ENCODE measurements at regions not wholly inside any gene's neighbourhood (a gene's known extent, or its start where the extent isn't known, plus 50 kb on each side); places are given as distances from the start of the nearest gene placed in this dataset.

DNA sequence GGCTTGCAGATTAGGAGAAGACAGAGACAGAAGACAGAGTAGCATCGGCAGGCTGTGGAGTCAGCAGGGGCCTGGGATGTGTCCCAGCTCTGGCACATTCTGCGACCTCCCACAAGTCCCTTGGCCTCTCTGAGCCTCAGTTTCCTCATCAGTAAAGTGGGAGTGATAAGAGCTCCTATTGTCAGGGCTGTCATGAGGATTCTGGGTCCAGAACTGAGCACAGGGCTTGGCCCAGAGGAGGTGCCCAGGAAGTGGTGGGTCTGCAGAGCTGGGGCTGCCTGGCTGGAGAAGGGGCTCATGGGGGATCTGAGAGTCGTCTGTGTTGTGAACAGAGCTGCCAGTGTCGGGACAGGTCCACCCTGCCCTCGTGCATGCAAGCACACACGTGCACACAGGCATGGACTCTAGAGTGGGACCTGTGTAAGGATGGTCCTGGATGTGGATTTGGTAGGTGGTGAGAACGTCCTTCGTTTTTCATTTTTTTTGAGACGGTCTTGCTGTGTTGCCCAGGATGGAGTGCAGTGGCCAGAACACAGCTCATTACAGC, 262.9 kb downstream of the PTPRU start:
- DNase-seq = no peak

DNA sequence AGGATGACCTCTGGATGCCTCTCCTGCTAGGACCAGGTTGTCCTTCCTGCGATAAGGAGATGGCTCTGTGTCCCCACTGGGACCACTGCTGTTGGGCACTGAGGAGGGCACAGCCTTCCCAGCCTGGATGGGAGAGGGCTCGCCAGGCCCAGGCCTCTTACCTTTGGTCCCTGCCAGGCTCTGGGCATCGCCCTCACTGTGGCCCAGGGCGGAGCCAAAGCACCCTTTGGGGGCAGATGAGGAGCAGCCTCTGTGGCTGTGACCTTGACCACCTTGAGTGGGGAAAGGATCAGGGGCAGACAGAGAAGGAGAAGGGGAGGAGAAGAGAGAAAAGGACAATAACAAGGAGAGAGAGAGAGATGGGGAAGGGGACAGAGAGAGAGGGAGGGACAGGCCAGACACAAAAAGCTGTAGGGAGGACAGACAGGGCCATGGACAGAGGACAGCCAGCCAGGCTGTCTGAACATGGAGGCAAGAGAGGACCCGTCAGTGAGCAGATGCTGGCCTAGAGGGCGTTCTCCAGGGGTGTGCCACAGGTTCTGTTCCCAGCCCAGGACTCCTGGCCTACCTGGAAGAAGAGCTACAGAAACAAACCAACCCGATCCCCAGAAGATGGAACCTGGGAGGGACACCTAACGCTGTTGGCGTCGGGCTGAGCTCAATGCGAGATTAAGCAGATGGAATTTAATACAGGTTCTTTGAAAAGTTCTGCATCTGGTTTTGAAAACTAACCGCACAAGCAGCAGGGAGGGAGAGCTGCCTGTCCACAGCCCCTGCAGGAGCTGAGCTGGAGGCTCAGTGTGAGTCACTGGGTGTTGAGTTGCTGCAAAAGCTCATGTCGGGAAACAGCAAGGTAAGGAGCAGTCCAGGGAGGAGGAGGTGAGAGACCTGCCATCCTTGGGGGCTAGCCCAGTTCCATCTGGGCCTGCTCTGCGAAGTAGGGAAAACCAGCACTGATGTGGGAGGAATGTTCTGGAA, 262.1 kb downstream of the PTPRU start:
- no peak for DNase-seq

DNA sequence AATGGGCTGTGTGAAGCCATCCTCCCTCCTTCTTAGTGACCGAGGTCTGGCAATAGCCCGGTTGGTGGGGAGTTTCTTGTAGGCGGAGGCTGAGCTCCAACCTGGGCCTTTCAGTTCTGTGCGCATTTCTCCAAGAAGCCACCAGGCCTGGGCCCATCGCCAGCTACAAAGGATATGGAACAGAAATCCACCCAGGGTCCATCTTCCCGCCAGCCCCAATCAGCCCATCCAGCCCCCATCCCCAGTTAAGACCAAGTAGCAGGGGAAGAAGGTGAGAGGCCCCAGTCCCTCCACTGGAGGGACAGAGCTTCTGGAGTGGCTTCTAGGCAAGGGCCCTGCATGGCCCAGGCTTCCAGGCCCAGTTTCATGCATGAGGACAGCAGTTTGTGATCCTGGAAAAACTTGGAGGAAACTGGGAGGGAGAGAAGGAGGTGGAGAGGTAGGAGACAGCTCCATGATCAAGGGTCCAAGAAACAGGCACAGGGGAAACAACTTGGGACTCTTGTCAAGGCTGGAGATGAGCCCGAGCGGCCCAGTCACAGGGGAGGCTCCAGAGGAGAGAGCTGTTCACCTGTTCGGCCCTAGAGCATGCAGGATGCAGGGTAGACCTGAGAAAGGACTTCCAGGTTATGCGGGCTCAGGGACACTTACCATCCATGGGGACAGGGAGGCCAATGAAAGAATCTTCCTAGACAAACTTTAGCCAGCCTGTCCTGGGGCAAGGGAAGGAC, 261.2 kb downstream of the PTPRU start:
- no peak for DNase-seq

DNA sequence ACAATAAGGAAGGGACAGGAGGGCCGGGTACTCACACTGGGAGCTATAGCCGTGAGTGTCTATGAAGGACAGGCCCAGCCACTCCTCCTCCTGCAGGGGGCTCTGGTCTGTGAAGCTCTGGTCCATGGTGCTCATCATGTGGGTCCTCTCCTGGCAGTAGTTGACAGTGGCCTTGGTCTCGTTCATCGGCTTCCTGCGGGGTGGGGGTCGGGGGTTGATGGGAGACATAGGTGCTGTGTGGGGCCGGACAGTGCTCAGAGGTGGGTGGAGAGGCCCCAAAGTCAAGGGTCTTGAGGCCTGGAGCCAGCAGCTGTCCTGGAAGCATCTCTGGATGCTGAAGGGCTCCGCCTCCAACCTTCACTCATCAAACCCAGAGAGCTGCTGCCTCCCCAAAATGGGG, 260.4 kb downstream of the PTPRU start:
- DNase-seq = no peak

DNA sequence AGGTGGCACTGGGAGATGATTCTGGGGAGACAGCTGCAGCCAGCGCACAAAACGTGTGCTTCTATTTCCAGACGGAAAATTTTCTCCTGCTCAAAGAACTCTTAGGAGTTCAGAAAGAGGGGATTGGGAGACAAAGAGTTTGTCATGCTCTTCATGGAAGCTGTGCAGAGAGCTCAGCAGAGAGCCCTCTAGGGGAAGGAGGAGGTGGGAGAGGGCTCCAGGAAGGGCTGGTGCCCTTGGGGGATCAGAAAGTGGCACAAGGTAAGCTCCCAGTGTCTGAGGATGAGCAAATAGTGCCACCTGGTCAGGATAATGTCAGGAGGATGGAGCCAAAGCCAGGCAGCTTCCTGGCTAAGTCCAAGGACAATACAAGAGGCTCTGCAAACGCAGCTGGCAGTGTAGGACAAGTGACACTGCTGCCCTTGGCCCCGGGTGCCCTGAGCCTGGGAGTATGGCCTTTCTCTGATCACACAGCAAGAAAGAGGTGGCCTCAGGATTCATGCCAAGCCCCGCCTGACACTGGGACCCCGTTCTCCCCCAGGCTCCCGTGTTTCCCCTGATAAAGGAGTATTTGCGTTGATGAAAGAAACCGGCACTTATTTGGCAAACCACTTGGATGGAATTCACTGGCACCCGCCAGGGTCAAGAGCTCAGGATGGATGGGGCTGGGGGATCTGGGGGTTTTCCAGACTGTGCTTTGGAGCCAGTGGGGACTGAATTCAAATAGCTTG, 254.0 kb downstream of the PTPRU start:
- no peak for DNase-seq

DNA sequence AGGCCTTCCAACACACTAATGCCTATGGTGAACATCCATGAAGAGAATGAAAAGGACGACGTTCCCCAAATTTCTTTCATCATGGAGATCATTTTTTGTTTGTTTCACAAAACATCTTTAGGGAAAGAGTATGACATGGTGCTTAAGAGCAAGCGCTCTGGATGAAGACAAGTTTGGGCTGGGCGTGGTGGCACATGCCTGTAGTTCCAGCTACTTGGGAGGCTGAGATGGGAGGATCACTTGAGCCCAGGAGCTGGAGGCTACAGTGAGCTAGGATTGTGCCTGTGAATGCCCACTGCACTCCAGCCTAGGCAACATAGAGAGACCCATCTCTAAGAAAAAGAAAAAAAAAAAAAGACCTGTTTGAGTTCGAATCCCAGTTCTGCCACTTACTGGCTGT, 253.1 kb downstream of the PTPRU start:
- DNase-seq = no peak

DNA sequence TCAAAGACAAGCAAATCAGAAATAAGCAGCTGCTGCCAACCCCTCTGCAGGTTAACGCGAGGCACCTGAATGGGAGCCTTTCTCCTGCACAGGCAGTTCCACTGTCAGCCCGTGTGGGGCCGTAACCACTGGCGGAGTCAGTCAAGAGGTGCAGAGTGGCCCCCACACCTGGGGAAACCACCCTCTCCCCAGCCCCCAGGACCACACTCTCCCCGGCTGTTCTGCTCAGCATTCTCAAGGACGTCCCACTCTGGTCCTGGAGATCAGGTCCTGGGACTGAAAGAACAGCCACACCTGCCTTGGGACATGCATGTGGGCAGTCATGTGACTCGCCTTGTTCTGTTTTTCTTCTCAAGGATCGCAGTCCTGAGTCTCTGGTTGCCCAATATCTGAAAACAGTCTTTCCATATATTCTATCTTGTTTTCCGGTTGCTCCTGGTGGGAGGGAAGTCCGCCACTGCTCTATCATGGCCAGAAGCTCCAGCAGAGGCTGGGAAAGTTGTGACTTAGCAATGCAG, 252.5 kb downstream of the PTPRU start:
- no peak for DNase-seq

DNA sequence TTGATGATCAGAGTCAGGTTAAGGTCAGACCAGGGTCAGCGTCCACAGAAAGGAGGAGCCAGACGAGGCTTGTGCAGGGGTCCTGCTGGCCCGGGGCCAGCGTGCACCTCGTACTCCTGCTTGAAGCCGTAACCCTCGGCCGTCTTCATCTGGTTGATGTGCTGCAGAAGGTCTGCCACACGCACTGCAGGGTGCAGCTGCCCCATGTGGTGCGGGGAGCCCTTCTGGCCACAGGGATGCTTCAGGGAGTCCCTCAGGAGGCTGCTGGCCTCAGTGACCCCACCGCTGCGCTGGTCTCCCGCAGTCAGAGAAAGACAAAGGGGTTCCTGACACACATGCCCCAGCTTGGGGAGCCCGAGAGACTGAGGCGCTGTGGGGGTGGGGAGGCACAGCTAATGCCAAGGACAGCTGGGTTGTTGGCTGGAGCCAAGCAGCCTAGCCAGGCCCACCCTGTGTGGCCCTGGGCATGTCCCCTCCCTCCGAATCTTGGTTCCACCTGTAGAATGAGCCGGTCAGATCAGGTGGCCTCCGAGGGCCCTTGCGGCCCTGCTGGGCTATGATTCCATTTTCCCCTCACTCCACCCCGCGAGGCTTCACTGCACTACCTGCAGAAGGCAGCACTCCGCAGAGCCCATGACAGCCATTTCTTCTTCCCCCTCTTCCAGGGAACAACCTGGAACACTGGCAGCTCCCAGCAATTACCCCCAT, 251.9 kb downstream of the PTPRU start:
- DNase-seq = no peak

DNA sequence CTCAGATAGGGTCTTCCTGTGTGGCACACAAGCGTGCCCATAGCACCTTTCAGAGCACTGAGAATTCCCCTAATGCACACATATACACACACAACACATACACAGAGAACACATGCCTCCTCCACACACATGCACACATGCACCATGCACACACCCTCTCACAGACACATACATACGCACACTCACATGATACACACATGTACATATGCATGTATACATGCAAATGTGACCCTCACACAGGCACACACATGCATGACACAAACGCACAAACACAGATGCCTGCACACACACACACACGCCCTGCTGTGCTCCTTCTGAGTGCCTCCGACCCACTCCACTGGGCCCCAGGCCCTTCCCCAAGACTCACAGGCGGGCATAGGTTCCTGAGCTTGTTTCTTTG, 251.0 kb downstream of the PTPRU start:
- no peak for DNase-seq

DNA sequence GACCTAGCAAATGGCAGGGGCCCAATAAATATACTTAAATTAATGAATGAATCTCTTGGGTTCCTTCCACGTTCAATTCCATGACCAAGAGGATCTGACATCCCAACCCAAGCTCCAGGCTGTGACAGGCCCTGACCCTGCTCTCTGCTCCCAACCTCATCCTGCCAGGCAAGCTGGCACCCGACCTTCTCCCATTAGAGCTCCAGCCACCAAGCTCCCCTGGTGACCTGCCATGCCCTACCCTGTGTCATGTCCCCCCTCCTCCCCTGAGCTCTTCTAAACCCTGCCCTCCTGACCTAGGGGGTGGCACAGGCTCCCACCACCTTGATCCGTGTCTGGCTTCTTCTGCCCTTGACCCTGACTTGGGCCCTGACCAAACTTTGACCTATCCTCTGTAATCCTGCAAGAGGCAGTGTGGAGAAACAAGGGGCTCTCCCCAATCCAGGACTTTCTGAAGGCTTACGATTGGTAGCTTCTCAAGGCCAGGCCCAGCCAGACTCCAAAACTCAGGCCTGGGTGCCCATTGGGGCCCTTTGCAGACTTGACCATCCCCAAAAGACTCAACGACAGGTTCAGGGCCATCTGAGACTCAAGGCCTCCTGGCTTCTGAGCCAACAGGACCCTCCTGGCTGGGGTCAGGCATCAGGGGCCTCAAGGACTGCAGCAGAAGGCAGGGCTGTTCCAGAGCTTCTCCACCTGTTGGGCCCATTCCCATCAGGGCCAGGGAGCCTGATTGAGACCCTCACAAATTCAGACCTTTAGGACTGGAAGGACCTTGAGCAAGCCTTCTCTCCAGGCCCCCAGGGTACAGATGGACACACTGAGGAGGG, 249.0 kb downstream of the PTPRU start:
- no peak for DNase-seq

DNA sequence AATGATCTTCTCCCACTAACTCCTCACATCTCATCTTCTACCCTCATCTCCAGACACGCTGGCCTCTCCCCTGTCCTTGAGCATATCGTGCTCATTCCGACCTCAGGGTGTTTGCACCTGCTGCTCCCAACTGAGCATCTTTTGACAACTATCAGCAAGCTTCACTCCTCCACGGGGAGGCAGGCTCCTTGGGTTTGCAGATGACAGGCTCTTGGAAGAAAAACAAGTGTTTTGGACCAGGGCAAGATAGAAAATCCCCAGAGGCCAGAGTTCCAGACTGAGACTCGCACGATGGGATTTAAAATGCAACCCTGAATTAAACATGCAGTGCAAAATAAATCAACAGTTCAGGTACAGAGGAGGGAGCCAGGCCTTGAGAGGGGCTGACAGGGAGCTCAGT, 246.7 kb downstream of the PTPRU start:
- DNase-seq = no peak

DNA sequence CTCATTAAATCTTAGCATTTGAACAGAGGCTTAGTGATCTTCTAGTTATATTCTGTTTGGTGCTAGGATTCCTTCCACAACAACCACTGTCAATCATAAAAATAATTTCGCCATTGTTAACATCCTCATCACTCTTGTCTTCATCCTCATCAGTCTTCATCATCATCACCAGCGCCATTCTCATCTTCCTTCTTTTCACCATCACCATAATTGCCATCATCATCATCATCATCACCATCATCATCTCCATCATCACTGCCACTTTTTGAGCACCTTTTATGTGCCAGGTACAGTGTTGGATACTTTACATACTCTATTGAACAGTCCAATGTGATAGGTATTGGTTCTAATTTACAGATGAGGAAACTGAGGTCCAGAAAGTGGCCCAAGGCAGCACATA, 245.7 kb downstream of the PTPRU start:
- no peak for DNase-seq

DNA sequence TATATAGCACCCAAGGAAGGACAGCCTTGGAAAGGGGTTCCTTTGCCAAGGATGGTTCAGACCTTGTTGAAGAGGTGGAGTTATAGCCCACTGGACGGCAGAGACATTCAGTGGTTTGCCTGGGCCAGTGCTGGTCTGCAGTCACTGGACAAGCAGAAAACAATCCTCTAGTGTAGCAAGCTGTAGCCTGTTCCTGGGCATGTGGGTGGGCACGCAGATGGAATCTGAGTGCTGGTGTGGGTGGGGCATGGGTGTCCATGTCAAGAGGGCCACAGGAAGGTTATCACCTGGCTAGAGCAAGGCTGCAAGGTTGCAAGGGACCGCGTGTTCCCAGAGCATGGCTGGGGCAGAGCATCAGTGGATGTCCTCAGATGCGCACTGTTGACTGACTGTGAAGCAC, 244.7 kb downstream of the PTPRU start:
- DNase-seq = no peak

DNA sequence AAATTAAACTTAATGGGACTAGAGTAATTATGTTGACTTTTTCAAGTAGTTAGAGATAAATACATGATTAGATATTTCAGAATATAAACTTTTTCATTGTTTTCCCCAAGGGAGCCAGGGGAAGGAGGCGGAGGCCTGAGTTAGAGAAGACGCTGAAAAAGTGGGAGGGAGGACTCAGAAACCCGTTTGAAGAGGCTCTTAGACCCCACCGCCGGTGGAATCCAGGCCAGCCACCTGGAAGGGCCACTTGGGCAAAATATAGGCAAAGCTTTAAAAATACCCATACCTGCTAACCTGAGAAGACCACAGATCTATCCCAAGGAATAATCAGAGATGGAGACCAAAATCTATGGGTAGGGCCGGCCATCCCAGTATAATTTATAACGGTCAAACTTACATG, 242.6 kb downstream of the PTPRU start:
- DNase-seq = no peak

DNA sequence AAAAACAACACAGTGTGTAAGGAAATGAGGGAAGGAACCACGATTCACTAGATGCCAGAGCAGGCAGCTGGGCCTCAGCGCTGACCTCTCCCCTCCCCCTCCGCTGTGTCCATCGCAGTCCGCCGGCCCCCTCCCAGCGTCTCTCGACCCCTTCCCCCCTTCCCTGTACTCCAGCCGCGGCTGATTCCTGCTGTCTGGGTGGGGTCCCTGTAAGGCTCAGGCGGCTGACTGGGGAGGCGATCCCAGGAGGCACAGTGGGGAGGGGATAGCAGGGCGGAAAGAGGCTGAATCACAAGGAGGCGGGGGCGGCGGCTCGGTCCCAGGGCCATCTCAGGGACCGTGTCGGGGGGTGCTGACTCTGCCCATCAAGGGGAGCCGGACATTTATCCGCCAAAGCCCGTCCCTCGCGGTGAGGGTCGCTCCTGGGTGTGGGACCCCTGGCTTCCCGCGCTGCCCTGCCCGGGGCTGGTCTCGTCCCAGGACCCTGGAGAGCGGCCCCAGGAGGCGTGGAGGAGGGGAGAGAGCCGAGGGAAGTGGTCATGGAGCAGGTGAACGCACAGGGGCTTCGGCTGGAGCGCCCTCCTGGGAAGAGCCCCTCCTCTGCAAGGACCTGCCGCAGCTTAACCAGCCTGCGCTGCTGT, 241.9 kb downstream of the PTPRU start:
- DNase-seq = no peak

DNA sequence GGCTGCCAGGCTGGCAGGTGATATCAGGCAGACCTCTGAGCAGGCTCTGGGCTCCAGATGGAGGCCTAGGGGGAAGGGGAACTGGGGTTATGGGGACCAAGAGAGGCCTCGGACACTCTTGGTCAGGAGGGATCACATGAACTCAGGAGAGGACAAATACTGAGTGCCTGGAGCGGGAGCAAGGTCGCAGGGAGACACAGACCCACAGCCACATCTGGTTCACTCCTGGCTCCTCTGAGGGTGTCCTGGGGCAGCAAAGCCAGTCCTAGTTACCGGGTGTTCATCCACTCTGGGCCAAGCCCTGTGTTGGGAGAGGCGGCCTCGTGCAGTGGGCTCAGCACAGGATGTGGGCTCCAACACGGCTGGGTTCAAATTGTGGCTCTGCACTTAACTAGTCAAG, 239.0 kb downstream of the PTPRU start:
- no peak for DNase-seq

DNA sequence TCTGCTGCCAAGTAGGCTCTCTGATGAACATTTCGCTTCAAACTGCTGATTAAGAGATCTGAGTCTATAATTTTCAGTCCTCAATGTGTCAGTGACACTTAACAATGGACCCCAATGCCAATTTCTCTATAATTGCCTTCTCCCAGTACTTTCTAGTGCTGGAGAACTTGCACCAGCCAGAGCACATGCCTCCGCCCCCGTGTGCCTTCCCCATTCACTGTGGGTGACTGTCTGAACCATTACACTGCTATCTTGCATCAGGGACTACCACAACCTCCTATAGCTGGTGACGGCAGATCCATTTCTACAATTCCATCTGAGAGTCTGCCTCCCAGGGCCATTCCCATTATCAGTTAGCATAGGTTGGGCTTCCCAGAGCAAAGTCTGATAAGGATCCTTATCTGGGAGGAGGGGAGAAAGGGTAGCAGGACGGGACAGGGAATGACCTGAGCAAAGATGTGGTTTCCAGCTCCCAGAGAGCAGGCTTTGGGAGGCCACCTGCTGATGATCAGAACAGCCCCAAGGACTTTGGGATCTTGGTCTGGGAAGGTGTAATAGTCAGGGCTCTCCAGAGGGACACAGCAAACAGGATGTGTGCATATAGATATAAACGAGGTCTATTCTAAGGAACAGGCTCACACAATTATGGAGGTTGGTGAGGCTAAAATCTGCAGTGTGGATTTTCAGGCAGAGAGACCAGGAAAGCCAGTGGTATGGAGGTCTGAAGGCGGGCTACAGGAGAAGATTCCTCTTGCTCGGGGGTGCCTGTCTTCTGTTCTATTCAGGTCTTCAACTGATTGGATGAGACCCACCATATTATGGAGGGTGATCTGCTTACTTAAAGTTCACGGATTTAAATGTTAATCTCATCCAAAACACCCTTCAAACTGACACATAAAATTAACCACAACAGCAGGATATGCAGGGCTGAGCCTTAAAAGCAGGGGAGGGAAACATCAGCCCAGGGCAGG, 238.2 kb downstream of the PTPRU start:
- no peak for DNase-seq

DNA sequence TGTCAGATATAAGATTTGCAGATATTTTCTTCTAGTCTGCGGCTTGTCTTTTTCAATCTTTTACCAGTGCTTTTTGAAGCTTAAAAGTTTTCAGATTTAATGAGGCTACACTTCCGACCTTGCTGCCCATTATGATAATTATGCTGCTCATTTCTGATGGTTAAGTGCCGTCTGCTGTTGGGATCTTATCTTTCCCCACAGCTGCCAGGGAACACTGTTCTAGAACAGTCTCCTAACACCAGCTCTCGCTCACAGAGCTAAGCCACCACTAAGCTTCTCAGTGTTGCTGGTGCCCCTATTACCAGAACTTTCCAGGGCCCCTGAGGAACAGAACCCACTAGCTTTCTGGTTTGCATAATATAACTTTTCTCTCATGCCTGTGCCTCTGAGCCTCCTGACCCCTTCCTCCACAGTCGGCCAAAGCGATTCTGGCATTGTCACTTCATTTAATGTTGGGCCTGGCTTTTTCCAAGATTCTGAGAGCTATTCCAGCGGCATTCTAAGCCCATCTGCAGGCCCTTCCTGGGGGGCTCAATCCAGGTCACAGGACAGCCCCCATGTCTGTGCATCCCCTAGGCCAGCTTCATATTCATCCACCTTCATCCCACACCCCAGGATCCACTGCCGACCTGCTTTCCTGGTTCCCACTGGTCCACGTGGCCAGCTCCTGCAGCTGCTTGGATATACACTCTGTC, 237.0 kb downstream of the PTPRU start:
- no peak for DNase-seq

Measured in right lung (tissue), 2 donors.